SU-DHL-6 (cell line): ENCODE measurements at regions not wholly inside any gene's neighbourhood (a gene's known extent, or its start where the extent isn't known, plus 50 kb on each side); places are given as distances from the start of the nearest gene placed in this dataset.

Experiments used
- CTCF ChIP-seq: fragments of 200-600 bp; sonication (generic); IDR thresholded peaks from one replicate; pipeline ENCODE4 v1.5.1; 2017; ENCODE audit warnings: antibody characterized with exemption, mild to moderate bottlenecking, low read length, moderate library complexity; ENCODE audit not compliant: insufficient read depth, poor library complexity, severe bottlenecking
- EZH2phosphoT487 ChIP-seq: fragments of 200-600 bp; sonication (generic), shearing (Covaris generic); conservative IDR thresholded peaks from 2 replicates; pipeline ENCODE4 v1.6.1; 2018; ENCODE audit warnings: mild to moderate bottlenecking, antibody characterized with exemption, low read length, moderate library complexity, mixed read lengths

- no peak for TF ChIP-seq CTCF
- no peak for TF ChIP-seq EZH2phosphoT487
These were observed 598.2 kb downstream of the TRIML1 start for GRCh38 chr4:188737251-188738002.
